GM06990 (cell line): ENCODE measurements at regions not wholly inside any gene's neighbourhood (a gene's known extent, or its start where the extent isn't known, plus 50 kb on each side); places are given as distances from the start of the nearest gene placed in this dataset.
"Not testable (repeated sequence)": the region's sequence is repeated elsewhere in the genome, so short reads cannot be mapped to it uniquely, and the experiment has no call there.

Source experiments
- DNase-seq: peaks from one replicate; pipeline ENCODE4 v3.0.0-alpha.2; 2011; ENCODE audit not compliant: insufficient read length; ENCODE audit errors: extremely low read depth
- H3K27me3 ChIP-seq: replicated peaks from 2 replicates; pipeline ENCODE4 v1.6.0; 2011; ENCODE audit warnings: low read length; ENCODE audit not compliant: control insufficient read depth, insufficient read depth
- H3K36me3 ChIP-seq: 2 replicates; pipeline ENCODE4 v1.5.1; 2011; ENCODE audit warnings: low read length; ENCODE audit not compliant: control insufficient read depth, insufficient read depth
- H3K4me3 ChIP-seq: replicated peaks from 2 replicates; pipeline ENCODE4 v1.5.1; 2011; ENCODE audit warnings: low read depth, mild to moderate bottlenecking, control low read depth, low read length
- TF ChIP-seq, protein P1 (sequence below): IDR thresholded peaks from 2 replicates; pipeline ENCODE4 v1.5.1; 2011; ENCODE audit warnings: low read length, control low read depth, mild to moderate bottlenecking, inconsistent platforms; ENCODE audit not compliant: insufficient read depth, poor library complexity, severe bottlenecking

DNA sequence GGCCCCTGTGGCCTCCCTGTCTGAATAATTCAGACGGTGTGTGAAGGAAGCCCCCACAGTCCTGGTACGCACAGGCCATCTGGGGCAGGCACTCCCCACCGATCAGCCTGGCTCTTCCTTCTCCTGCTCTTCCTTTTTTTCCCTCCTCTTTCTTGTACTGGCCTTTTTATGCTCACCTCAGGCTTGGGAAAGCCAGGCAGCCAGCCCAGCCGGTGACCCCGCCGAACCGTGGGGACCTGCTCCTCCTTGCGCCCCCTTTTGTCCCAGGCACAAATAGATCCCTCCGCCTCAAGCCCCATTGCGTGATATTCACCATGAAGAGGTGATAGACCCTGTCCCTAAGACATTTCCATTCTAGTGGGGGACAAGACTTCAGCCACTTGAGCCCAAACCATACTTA, 80.2 kb upstream of the BRD7 start:
- TF ChIP-seq, protein P1, sequence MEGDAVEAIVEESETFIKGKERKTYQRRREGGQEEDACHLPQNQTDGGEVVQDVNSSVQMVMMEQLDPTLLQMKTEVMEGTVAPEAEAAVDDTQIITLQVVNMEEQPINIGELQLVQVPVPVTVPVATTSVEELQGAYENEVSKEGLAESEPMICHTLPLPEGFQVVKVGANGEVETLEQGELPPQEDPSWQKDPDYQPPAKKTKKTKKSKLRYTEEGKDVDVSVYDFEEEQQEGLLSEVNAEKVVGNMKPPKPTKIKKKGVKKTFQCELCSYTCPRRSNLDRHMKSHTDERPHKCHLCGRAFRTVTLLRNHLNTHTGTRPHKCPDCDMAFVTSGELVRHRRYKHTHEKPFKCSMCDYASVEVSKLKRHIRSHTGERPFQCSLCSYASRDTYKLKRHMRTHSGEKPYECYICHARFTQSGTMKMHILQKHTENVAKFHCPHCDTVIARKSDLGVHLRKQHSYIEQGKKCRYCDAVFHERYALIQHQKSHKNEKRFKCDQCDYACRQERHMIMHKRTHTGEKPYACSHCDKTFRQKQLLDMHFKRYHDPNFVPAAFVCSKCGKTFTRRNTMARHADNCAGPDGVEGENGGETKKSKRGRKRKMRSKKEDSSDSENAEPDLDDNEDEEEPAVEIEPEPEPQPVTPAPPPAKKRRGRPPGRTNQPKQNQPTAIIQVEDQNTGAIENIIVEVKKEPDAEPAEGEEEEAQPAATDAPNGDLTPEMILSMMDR, result no peak
- Histone ChIP-seq H3K36me3 (no peaks in the 10 kb centered on the region), H3K4me3 (no peak overlapping the region), H3K27me3 (no peaks in the 10 kb centered on the region; the same call in none of the 2 replicates)
- no peak for DNase-seq

DNA sequence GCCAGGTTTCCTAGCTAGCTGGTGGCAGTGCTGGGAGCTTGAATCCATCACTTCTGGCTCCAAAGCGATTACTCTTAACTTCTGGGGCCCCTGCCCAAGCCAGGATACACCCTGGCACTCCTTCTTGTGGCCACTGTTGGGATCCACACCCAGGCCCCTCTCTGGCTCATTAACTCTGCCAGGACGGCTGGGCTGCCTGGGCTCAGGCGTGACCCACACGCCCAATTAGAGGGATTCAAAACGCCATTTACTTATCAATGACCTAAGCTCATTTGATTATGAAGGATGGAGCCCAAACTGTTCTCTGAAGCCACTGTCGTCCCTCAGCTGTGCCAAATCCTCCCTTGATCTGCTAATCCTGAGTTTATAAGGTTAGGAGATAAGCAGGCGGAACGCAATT, 79.7 kb upstream of the BRD7 start:
- Histone ChIP-seq H3K27me3 (no peaks in the 10 kb centered on the region; the same call in none of the 2 replicates), H3K4me3 (no peak overlapping the region), H3K36me3 (no peaks in the 10 kb centered on the region)
- no peak for DNase-seq
- TF ChIP-seq, protein P1, result no peak

DNA sequence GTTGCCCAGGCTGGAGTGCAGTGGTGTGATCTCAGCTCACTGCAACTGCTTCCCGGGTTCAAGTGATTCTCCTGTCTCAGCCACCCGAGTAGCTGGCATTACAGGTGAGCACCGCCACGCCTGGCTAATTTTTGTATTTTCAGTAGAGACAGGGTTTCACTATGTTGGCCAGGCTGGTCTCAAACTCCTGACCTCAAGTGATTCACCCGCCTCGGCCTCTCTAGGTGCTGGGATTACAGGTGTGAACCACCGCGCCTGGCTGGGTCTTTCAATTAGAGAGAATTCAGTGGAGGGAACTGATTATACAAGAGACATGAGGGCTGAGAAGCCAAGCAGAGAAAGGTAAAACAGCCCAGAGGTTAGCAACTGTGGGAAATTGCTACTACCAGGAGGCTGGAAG, 78.6 kb upstream of the BRD7 start:
- not testable (repeated sequence) for H3K36me3 ChIP-seq, DNase-seq, H3K4me3 ChIP-seq, H3K27me3 ChIP-seq

GRCh38 chr16:50446861-50447260, 78.1 kb upstream of the BRD7 start:
- Histone ChIP-seq H3K27me3 (no peaks in the 10 kb centered on the region; the same call in none of the 2 replicates), H3K36me3 (no peaks in the 10 kb centered on the region), H3K4me3 (no peak overlapping the region)
- TF ChIP-seq, protein P1, result no peak
- DNase-seq, result no peak

- no peak for DNase-seq
- H3K36me3 ChIP-seq, result no peaks in the 10 kb centered on the region
- TF ChIP-seq, protein P1, result no peak
- no peak overlapping the region for H3K4me3 ChIP-seq
- no peaks in the 10 kb centered on the region; the same call in none of the 2 replicates for H3K27me3 ChIP-seq
Measured at GRCh38 chr16:50445621-50446555, 77.1 kb upstream of the BRD7 start.

DNA sequence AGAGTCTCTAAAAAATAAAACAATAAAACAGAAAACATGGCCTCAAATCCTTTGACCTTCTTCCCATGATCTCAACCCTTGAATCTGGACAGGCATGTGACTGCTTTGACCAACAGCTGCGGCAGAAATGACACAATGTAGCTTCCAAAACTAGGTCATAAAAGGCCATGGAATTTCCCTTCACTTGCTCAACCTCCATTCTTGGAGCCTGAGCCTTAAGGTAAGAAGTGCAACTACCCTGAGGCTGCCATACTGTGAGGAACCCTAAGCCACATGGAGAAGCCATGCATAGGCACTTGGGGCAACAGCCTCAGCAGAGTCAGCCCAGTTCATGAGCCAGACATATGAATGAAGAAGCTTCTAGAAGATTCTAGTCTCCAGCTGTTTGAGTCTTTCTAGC, 75.7 kb upstream of the BRD7 start:
- Histone ChIP-seq H3K27me3 (no peaks in the 10 kb centered on the region; the same call in none of the 2 replicates), H3K4me3 (no peak overlapping the region), H3K36me3 (no peaks in the 10 kb centered on the region)
- TF ChIP-seq, protein P1, result no peak
- DNase-seq, result no peak
